ENCODE measurements at regions not wholly inside any gene's neighbourhood (a gene's known extent, or its start where the extent isn't known, plus 50 kb on each side); places are given as distances from the start of the nearest gene placed in this dataset.
"Not testable (repeated sequence)": the region's sequence is repeated elsewhere in the genome, so short reads cannot be mapped to it uniquely, and the experiment has no call there.

GRCh38 chr12:93085383-93086287 lies 156.5 kb upstream of the EEA1 start:
- H3K4me3 ChIP-seq (ENCODE audit: low read length): no peak overlapping the region
- H3K36me3 ChIP-seq (ENCODE audit: insufficient read depth, low read length): no peaks in the 10 kb centered on the region; the same call in 1 of the 2 replicates
- 98% methylated on average over 4 of the region's 4 CpGs for WGBS
- no peaks in the 10 kb centered on the region for H3K27me3 ChIP-seq (ENCODE audit: insufficient read depth, low read length)
- no peak overlapping the region for H3K27ac ChIP-seq (ENCODE audit: low read depth, low read length)
- peaks cover 24% of the 10 kb centered on the region for H3K4me1 ChIP-seq (ENCODE audit: insufficient read depth, low read length)
- no peak overlapping the region for H3K9ac ChIP-seq (ENCODE audit: low read depth, low read length)
- peaks cover 9% of the 10 kb centered on the region; the same call in 1 of the 2 replicates for H3K9me3 ChIP-seq (ENCODE audit: insufficient read depth, low read depth, low read length)

DNA sequence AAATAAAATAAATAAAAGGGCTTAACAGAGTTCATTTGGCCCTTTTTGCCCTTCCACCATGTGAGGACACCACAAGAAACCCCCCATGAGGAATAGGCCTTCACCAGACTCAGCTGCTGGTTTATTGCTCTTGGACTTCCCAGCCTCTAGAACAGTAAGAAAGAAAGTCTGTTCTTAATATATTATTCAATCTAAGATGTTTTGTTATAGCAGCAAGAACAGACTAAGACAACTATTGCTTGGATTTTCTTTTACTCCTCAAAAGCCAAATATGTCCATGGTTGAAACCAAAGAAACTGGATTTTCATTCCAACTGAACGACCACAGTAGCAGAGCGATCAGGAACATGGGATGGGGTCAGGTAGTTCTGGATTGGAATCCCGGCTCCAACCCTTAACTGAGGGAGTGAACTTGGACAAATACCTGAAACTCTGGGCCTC lies 157.2 kb upstream of the EEA1 start:
- H3K9ac ChIP-seq (ENCODE audit: low read depth, low read length): no peak overlapping the region
- no peaks in the 10 kb centered on the region for H3K27me3 ChIP-seq (ENCODE audit: insufficient read depth, low read length)
- no peak overlapping the region for H3K4me3 ChIP-seq (ENCODE audit: low read length)
- H3K4me1 ChIP-seq (ENCODE audit: insufficient read depth, low read length): peaks cover 17% of the 10 kb centered on the region
- 89% methylated on average over 3 of the region's 3 CpGs for WGBS
- no peak overlapping the region for H3K27ac ChIP-seq (ENCODE audit: low read depth, low read length)
- no peaks in the 10 kb centered on the region; the same call in 1 of the 2 replicates for H3K36me3 ChIP-seq (ENCODE audit: insufficient read depth, low read length)
- peaks cover 9% of the 10 kb centered on the region; the same call in 1 of the 2 replicates for H3K9me3 ChIP-seq (ENCODE audit: insufficient read depth, low read depth, low read length)

GRCh38 chr12:93087840-93088610 lies 158.9 kb upstream of the EEA1 start:
- H3K9me3 ChIP-seq (ENCODE audit: insufficient read depth, low read depth, low read length): peaks cover 9% of the 10 kb centered on the region; the same call in 1 of the 2 replicates
- no peaks in the 10 kb centered on the region; the same call in 1 of the 2 replicates for H3K36me3 ChIP-seq (ENCODE audit: insufficient read depth, low read length)
- H3K27me3 ChIP-seq (ENCODE audit: insufficient read depth, low read length): no peaks in the 10 kb centered on the region
- no peak overlapping the region; the same call in 1 of the 2 replicates for H3K27ac ChIP-seq (ENCODE audit: low read depth, low read length)
- H3K4me3 ChIP-seq (ENCODE audit: low read length): no peak overlapping the region
- no peak overlapping the region for H3K9ac ChIP-seq (ENCODE audit: low read depth, low read length)
- 69% methylated on average over 4 of the region's 6 CpGs for WGBS
- H3K4me1 ChIP-seq (ENCODE audit: insufficient read depth, low read length): peaks cover 13% of the 10 kb centered on the region

GRCh38 chr12:93089805-93090569 lies 160.9 kb upstream of the EEA1 start:
- no peaks in the 10 kb centered on the region for H3K27me3 ChIP-seq (ENCODE audit: insufficient read depth, low read length)
- H3K9me3 ChIP-seq (ENCODE audit: insufficient read depth, low read depth, low read length): peaks cover 9% of the 10 kb centered on the region; the same call in 1 of the 2 replicates
- H3K4me1 ChIP-seq (ENCODE audit: insufficient read depth, low read length): peaks cover 13% of the 10 kb centered on the region
- 91% methylated on average over 5 of the region's 5 CpGs for WGBS
- H3K27ac ChIP-seq (ENCODE audit: low read depth, low read length): no peak overlapping the region
- no peaks in the 10 kb centered on the region; the same call in 1 of the 2 replicates for H3K36me3 ChIP-seq (ENCODE audit: insufficient read depth, low read length)
- H3K9ac ChIP-seq (ENCODE audit: low read depth, low read length): no peak overlapping the region
- no peak overlapping the region for H3K4me3 ChIP-seq (ENCODE audit: low read length)

- H3K9ac ChIP-seq (ENCODE audit: low read depth, low read length): no peak overlapping the region
- peaks cover 9% of the 10 kb centered on the region; the same call in 1 of the 2 replicates for H3K9me3 ChIP-seq (ENCODE audit: insufficient read depth, low read depth, low read length)
- no peak overlapping the region for H3K27ac ChIP-seq (ENCODE audit: low read depth, low read length)
- H3K4me3 ChIP-seq (ENCODE audit: low read length): no peak overlapping the region
- no peaks in the 10 kb centered on the region for H3K27me3 ChIP-seq (ENCODE audit: insufficient read depth, low read length)
- H3K4me1 ChIP-seq (ENCODE audit: insufficient read depth, low read length): peaks cover 13% of the 10 kb centered on the region
- no peaks in the 10 kb centered on the region; the same call in 1 of the 2 replicates for H3K36me3 ChIP-seq (ENCODE audit: insufficient read depth, low read length)
These were observed 161.7 kb upstream of the EEA1 start for GRCh38 chr12:93090731-93091172.

- no peaks in the 10 kb centered on the region for H3K36me3 ChIP-seq (ENCODE audit: insufficient read depth, low read length)
- H3K4me3 ChIP-seq (ENCODE audit: low read length): no peak overlapping the region
- 93% methylated on average over 6 of the region's 6 CpGs for WGBS
- H3K4me1 ChIP-seq (ENCODE audit: insufficient read depth, low read length): peaks cover 13% of the 10 kb centered on the region
- H3K9ac ChIP-seq (ENCODE audit: low read depth, low read length): no peak overlapping the region
- H3K27me3 ChIP-seq (ENCODE audit: insufficient read depth, low read length): no peaks in the 10 kb centered on the region
- no peak overlapping the region for H3K27ac ChIP-seq (ENCODE audit: low read depth, low read length)
- H3K9me3 ChIP-seq (ENCODE audit: insufficient read depth, low read depth, low read length): no peaks in the 10 kb centered on the region
These were observed 163.0 kb upstream of the EEA1 start for GRCh38 chr12:93091886-93092648.

DNA sequence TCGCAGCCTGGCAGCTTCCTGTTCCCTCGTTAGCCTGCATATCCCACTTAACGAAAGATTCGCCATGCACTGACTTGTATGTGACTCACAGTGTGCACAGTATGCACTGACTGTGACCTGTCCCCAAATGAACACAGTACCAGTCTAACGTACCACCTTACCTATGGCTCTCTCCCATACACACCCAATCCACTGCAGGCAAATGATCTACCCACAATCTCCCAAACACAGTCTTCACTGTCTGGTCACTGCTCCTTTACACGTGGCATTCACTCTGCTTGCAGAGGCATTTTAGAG lies 163.5 kb upstream of the EEA1 start:
- H3K4me1 ChIP-seq (ENCODE audit: insufficient read depth, low read length): peaks cover 10% of the 10 kb centered on the region
- H3K27me3 ChIP-seq (ENCODE audit: insufficient read depth, low read length): no peaks in the 10 kb centered on the region
- H3K9ac ChIP-seq (ENCODE audit: low read depth, low read length): no peak overlapping the region
- WGBS: 89% methylated on average over 6 of the region's 6 CpGs
- H3K27ac ChIP-seq (ENCODE audit: low read depth, low read length): no peak overlapping the region
- no peaks in the 10 kb centered on the region for H3K9me3 ChIP-seq (ENCODE audit: insufficient read depth, low read depth, low read length)
- no peaks in the 10 kb centered on the region for H3K36me3 ChIP-seq (ENCODE audit: insufficient read depth, low read length)
- no peak overlapping the region for H3K4me3 ChIP-seq (ENCODE audit: low read length)

GRCh38 chr12:93093243-93093642 lies 164.1 kb upstream of the EEA1 start:
- 92% methylated on average over 1 of the region's 3 CpGs for WGBS
- Histone ChIP-seq H3K27me3 (ENCODE audit: insufficient read depth, low read length) (no peaks in the 10 kb centered on the region), H3K9ac (ENCODE audit: low read depth, low read length) (no peak overlapping the region)

GRCh38 chr12:93094222-93094621 lies 165.1 kb upstream of the EEA1 start:
- not testable (repeated sequence) for H3K27me3 ChIP-seq (ENCODE audit: insufficient read depth, low read length); H3K27ac ChIP-seq (ENCODE audit: low read depth, low read length); H3K9ac ChIP-seq (ENCODE audit: low read depth, low read length); H3K4me1 ChIP-seq (ENCODE audit: insufficient read depth, low read length); H3K36me3 ChIP-seq (ENCODE audit: insufficient read depth, low read length); H3K4me3 ChIP-seq (ENCODE audit: low read length); H3K9me3 ChIP-seq (ENCODE audit: insufficient read depth, low read depth, low read length)
- 94% methylated on average over 9 of the region's 9 CpGs for WGBS

More at GRCh38 chr12:93093243-93093642, 164.1 kb upstream of the EEA1 start:
- no peaks in the 10 kb centered on the region for H3K36me3 ChIP-seq (ENCODE audit: insufficient read depth, low read length)
- no peaks in the 10 kb centered on the region for H3K9me3 ChIP-seq (ENCODE audit: insufficient read depth, low read depth, low read length)
- peaks cover 3% of the 10 kb centered on the region; the same call in 1 of the 2 replicates for H3K4me1 ChIP-seq (ENCODE audit: insufficient read depth, low read length)
- no peak overlapping the region for H3K4me3 ChIP-seq (ENCODE audit: low read length)
- no peak overlapping the region for H3K27ac ChIP-seq (ENCODE audit: low read depth, low read length)

DNA sequence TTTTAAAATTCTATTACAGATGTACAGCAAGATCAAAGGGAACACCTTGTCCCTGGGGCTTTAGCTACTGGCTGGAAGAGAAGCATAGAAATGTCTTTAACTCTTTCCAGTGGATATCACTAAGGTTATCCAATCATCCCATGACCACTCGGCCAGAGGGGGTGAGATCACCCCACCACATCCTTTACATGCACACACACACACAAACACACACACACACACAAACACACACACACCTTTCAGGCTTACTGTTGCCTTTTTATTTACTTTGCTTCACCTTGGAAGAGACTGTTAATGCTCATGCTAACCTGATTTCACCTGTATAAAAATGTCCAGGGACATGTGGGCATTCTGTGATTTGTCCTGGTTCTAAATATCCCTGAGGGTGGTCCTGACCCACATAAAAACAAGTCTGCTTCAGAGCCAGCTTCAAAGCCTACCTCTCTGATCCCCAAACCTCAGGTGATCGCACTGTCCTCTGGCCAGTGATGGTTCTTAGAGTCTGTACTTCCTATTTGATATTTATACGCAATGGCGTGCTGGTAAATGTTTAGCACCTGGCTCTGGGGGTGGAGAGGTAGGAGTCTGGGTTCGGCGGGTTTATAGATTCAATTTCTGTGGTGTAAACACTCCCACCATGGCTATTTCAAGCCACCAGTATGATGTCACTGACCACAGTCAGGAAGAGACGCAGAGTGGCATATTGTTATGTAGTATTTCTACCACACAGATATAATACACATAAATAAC lies 166.1 kb upstream of the EEA1 start:
- H3K9ac ChIP-seq (ENCODE audit: low read depth, low read length): no peak overlapping the region
- no peaks in the 10 kb centered on the region for H3K36me3 ChIP-seq (ENCODE audit: insufficient read depth, low read length)
- no peaks in the 10 kb centered on the region for H3K9me3 ChIP-seq (ENCODE audit: insufficient read depth, low read depth, low read length)
- no peaks in the 10 kb centered on the region for H3K27me3 ChIP-seq (ENCODE audit: insufficient read depth, low read length)
- 95% methylated on average over 6 of the region's 7 CpGs for WGBS
- H3K27ac ChIP-seq (ENCODE audit: low read depth, low read length): no peak overlapping the region
- H3K4me1 ChIP-seq (ENCODE audit: insufficient read depth, low read length): no peaks in the 10 kb centered on the region
- no peak overlapping the region for H3K4me3 ChIP-seq (ENCODE audit: low read length)

Measured in HUES64 (cell line).